Pancreas (tissue), 10 donors: ENCODE measurements at regions not wholly inside any gene's neighbourhood (a gene's known extent, or its start where the extent isn't known, plus 50 kb on each side); places are given as distances from the start of the nearest gene placed in this dataset.

Experiments
- ATAC-seq, 4 donors: fragments of 200-7000 bp; cut with Tn5 transposase; one replicate each; pipeline versions ENCODE4 v1.8.0 to v1.9.1; 2020; ENCODE audit warnings: mild to moderate bottlenecking in 4 of 4, moderate library complexity in 4 of 4
- DNase-seq, 6 donors: peaks; one replicate each; pipeline ENCODE4 v3.0.0-alpha.2; 2020
- FAIRE-seq: peaks from 2 replicates; lab custom pipeline; 2012; peaks lifted over from hg19 to GRCh38; lab: Jason Lieb, UNC
- H3K27ac ChIP-seq, 4 donors: fragments of 200-600 bp; sonication (generic); 1 replicate in 3 of 4; 2 replicates in 1 of 4; pipeline versions ENCODE4 v1.5.0 to v1.8.0; 2020
- H3K27me3 ChIP-seq, 4 donors: fragments of 200-600 bp; one replicate each; pipeline ENCODE4 v1.8.0; 2021
- H3K36me3 ChIP-seq, 3 donors: fragments of 200-600 bp; sonication (generic) in 1 of 3; one replicate each; pipeline versions ENCODE4 v1.5.0 to v1.8.0; 2020 to 2021
- H3K4me1 ChIP-seq, 3 donors: fragments of 200-600 bp; one replicate each; pipeline ENCODE4 v1.8.0; 2021
- H3K4me3 ChIP-seq, 4 donors: fragments of 200-600 bp; sonication (generic) in 2 of 4; one replicate each; pipeline versions ENCODE4 v1.5.0 to v1.8.0; 2020 to 2021
- H3K9me3 ChIP-seq, 4 donors: fragments of 200-600 bp; one replicate each; pipeline ENCODE4 v1.8.0; 2021
- WGBS, 2 donors: extraction: QIAGEN DNeasy Blood & Tissue Kit; methylation state at CpG; one replicate each; pipeline ENCODE4 v1.1.7; 2013; 5-methylcytosine and 5-hydroxymethylcytosine counted together
- intact Hi-C, 3 donors: fragments of 100-400 bp; cut with DNase I; formaldehyde crosslinking; loops; one replicate each; pipeline versions ENCODE4 v1.11.1 to v1.14.2; 2022
- TF ChIP-seq, protein P1 (sequence below), 4 donors: fragments of 200-600 bp; sonication (generic) in 3 of 4; IDR thresholded peaks; one replicate each; pipeline versions ENCODE4 v1.5.0 to v1.8.0; 2021; ENCODE audit warnings: antibody characterized with exemption in 4 of 4
- donor health status: healthy with polysubstance abuse.
- donor health status: DM: no; HTN: no; CAD: no; lungs with moderate emphysema.
- donor health status: DM: no; HTN: no; CAD: no.
- donor health status: control.
- donor health status: control.
- donor health status: Bipolar disorder and iron deficiency.
- donor health status: DM: yes; HTN: yes; CAD: no.
- donor health status: DM: no; HTN: no; CAD: no.
- donor health status: DM: no; HTN: no; CAD: no.
- donor health status: DM: yes; HTN: yes; CAD: no.

DNA sequence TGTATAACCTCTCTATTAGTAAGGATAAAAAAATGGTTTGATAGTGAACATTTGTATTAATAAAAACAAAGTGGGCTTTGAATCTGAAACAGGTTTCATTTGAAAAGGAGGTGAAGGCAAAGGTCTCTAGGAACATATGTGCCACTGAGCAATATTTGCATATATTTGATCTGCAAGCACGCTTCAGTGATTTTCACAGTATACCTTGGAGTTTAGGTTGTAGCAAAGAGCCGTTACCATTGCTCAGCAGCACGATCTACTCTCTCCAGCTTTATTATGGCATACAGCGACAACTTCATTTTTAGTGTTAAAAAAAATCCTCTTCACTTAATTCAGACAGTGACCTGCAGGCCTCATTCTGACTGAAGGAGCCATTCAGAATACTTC lies 75.8 kb upstream of the ZEB2 start:
- H3K27me3 ChIP-seq: no peaks in the 10 kb centered on the region
- H3K9me3 ChIP-seq: no peaks in the 10 kb centered on the region
- TF ChIP-seq, protein P1, sequence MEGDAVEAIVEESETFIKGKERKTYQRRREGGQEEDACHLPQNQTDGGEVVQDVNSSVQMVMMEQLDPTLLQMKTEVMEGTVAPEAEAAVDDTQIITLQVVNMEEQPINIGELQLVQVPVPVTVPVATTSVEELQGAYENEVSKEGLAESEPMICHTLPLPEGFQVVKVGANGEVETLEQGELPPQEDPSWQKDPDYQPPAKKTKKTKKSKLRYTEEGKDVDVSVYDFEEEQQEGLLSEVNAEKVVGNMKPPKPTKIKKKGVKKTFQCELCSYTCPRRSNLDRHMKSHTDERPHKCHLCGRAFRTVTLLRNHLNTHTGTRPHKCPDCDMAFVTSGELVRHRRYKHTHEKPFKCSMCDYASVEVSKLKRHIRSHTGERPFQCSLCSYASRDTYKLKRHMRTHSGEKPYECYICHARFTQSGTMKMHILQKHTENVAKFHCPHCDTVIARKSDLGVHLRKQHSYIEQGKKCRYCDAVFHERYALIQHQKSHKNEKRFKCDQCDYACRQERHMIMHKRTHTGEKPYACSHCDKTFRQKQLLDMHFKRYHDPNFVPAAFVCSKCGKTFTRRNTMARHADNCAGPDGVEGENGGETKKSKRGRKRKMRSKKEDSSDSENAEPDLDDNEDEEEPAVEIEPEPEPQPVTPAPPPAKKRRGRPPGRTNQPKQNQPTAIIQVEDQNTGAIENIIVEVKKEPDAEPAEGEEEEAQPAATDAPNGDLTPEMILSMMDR (IDR thresholded peaks at IDR 0.05): no peak
- no peak overlapping the region for H3K27ac ChIP-seq
- no peaks in the 10 kb centered on the region for H3K4me1 ChIP-seq
- intact Hi-C loops: no loop called here
- 82 to 84% methylated on average over 4 of the region's 4 CpGs for WGBS, 2 donors
- no peaks in the 10 kb centered on the region for H3K36me3 ChIP-seq
- ATAC-seq: no peak
- H3K4me3 ChIP-seq: no peak overlapping the region
- FAIRE-seq: no peak
- no peak for DNase-seq

DNA sequence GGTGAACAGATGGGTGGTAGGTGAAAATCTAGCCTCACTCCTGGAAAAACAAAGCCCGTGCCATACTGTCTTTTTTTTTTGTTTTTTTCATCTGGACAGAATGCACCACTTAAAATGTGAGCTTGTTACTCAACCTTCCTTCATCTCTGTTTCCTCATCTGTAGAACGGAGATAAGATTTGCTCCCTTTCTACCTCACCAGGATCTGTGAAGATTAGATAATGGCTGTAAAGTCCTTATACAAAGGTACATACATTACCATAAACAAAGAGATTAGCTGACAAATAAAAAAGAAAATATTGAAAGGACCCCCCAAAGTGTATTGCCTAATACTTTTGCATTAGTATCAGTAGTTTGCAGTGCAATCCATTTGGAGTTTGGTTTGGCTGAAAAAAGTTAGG lies 75.4 kb upstream of the ZEB2 start:
- Histone ChIP-seq H3K9me3 (no peaks in the 10 kb centered on the region), H3K36me3 (no peaks in the 10 kb centered on the region), H3K4me1 (no peaks in the 10 kb centered on the region), H3K27me3 (no peaks in the 10 kb centered on the region), H3K4me3 (no peak overlapping the region), H3K27ac (no peak overlapping the region)
- TF ChIP-seq, protein P1 (IDR thresholded peaks at IDR 0.05): no peak
- DNase-seq (no peak), FAIRE-seq (no peak), ATAC-seq (no peak)
- intact Hi-C loops: no loop called here
- 72 to 78% methylated on average over 2 of the region's 2 CpGs for WGBS, 2 donors

DNA sequence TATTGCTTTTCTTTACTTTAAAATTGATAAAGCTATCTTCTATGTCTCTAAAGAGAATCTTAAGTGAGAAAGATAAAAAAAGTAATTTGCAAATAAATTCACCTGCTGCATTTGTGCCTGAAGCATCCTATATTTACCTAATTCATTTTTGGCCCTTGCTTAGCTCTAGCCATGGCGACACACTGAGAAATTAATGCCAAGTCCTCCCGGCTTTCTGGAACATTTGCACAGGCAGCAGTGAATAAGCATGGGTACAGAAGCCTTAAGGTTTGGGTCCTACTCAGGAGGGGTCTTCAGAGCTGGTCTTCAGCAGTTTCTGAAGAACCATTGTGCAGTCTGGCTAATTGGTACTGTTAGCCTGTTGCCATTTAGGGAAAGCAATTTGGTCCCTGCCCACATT lies 73.9 kb upstream of the ZEB2 start:
- H3K4me1 ChIP-seq: no peaks in the 10 kb centered on the region
- no peaks in the 10 kb centered on the region for H3K36me3 ChIP-seq
- no peak overlapping the region for H3K27ac ChIP-seq
- no peak for FAIRE-seq
- no peaks in the 10 kb centered on the region for H3K9me3 ChIP-seq
- TF ChIP-seq, protein P1 (IDR thresholded peaks at IDR 0.05): no peak
- WGBS, 2 donors: 60 to 79% methylated on average over 2 of the region's 2 CpGs
- H3K4me3 ChIP-seq: no peak overlapping the region
- no peak for ATAC-seq
- DNase-seq: no peak
- no peaks in the 10 kb centered on the region for H3K27me3 ChIP-seq
- intact Hi-C loops: no loop called here

DNA sequence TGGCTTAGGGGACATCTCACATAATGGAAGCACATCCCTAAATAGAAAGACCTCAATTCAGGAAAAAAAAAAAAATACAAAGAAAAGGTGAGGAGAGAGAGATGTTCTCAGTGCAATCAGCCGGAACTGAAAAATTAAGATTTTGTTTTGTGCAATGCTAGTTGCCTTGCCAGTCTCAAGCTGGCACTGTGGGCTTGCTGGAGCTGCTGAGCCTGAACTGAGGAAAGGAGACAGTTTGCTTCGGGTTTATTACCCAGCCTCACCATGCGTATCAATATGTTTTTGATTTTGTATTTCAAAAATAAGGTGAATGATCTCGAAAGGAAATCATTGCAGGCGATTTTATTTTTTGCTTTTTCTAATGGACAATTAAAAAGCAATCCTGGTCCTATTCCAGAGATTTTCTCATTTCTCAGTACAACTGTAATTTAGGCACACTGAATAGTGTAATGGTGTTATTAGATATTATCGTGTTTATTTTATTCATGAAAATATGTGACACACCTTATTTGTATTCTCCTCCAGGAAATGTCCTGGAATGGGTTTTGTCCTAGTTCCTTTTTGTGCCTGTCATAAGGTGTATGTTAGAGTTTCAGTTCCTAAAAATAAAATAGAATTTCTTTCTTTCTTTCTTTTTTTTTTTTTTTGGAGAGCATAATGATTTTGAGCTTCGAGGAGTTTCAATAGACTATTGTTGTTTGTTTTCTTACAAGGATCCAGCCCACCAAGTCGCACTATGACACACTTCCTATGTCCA lies 72.8 kb upstream of the ZEB2 start:
- intact Hi-C loops: no loop called here
- Histone ChIP-seq H3K4me1 (no peaks in the 10 kb centered on the region), H3K4me3 (no peak overlapping the region), H3K9me3 (no peaks in the 10 kb centered on the region), H3K27ac (no peak overlapping the region), H3K36me3 (no peaks in the 10 kb centered on the region), H3K27me3 (no peaks in the 10 kb centered on the region)
- ATAC-seq (no peak), FAIRE-seq (no peak), DNase-seq (no peak)
- 74 to 85% methylated on average over 8 of the region's 8 CpGs for WGBS, 2 donors
- TF ChIP-seq, protein P1 (IDR thresholded peaks at IDR 0.05): no peak

DNA sequence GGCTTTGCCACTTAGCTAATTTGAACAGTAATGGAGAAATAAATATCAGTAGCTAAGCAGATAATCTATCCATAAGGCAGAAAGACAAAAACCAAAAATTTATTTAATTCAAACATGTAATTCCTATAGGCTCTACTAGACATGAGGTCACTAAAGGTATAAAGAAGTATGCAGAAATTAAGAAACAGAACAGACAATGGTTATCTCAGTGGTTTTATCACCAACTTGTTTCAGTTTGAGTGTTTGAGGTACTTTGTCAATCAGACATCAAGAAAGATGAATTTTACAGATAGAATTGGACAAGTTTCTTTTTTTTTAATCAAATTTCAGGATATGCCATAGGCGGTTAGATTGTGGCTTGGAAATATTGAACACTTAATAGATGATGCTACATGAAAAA lies 67.4 kb upstream of the ZEB2 start:
- DNase-seq: no peak
- Histone ChIP-seq H3K4me3 (no peak overlapping the region), H3K4me1 (no peaks in the 10 kb centered on the region), H3K27me3 (no peaks in the 10 kb centered on the region), H3K27ac (no peak overlapping the region), H3K36me3 (no peaks in the 10 kb centered on the region), H3K9me3 (no peaks in the 10 kb centered on the region)
- FAIRE-seq: no peak
- intact Hi-C loops: no loop called here
- TF ChIP-seq, protein P1 (IDR thresholded peaks at IDR 0.05): no peak
- WGBS, 2 donors: 87 to 90% methylated on average over 1 of the region's 1 CpG
- ATAC-seq: no peak
